HCT116 (cell line): ENCODE measurements at regions not wholly inside any gene's neighbourhood (a gene's known extent, or its start where the extent isn't known, plus 50 kb on each side); places are given as distances from the start of the nearest gene placed in this dataset.

Experiments
- ATAC-seq: fragments of 200-7000 bp; cut with Tn5 transposase; 2 replicates; pipeline ENCODE4 v1.9.1; 2020; ENCODE audit warnings: mild to moderate bottlenecking, moderate library complexity
- BruUV-seq: library from RNA; stranded (reverse); fragments of 400-500 nt; replicated peaks from 2 replicates; lab custom pipeline; 2021; lab: Mats Ljungman, UMichigan
- CTCF ChIA-PET: fragments of 300-600 bp; sonication (Branson Sonifier 250); formaldehyde crosslinking; loops from one replicate; lab custom pipeline; 2021; ENCODE audit warnings: antibody characterized with exemption; lab: Charles Lee
- POLR2A ChIA-PET: fragments of 300-600, 350-600 bp; sonication (Branson Sonifier 250); formaldehyde crosslinking; loops from one replicate; lab custom pipeline; 2021; ENCODE audit warnings: antibody characterized with exemption; lab: Charles Lee
- RAD21 ChIA-PET, 2 experiments: fragments of 300-600 bp; sonication (Branson Sonifier 250); formaldehyde crosslinking; loops; one replicate each; lab custom pipeline; 2023; ENCODE audit warnings: low total read pairs in 2 of 2; ENCODE audit not compliant: uncharacterized antibody in 2 of 2, unreplicated experiment in 2 of 2, low non-redundant PET in 1 of 2; lab: Charles Lee
- DNase-seq: peaks from one replicate; pipeline ENCODE4 v3.0.0-alpha.2; 2010; ENCODE audit warnings: low read depth, low spot score
- H2AFZ ChIP-seq: fragments of 200-600 bp; shearing (Covaris generic), sonication (generic); 2 replicates; pipeline ENCODE4 v1.6.1; 2017; ENCODE audit warnings: low read depth, mixed run types, mixed read lengths, antibody characterized with exemption, low read length; ENCODE audit not compliant: poor library complexity, severe bottlenecking
- H3K27ac ChIP-seq: 2 replicates; pipeline ENCODE4 v1.5.1; 2012; ENCODE audit warnings: low read depth, low read length
- H3K27me3 ChIP-seq: fragments of 200-600 bp; sonication (generic); 2 replicates; pipeline ENCODE4 v1.6.1; 2016; ENCODE audit warnings: mixed run types, low read length, mixed read lengths; ENCODE audit not compliant: insufficient read depth
- H3K36me3 ChIP-seq, 2 experiments: fragments of 200-500 bp in 1 of 2; fragments of 200-600 bp in 1 of 2; sonication (Bioruptor generic) in 1 of 2; sonication (generic) in 1 of 2; 2 replicates each; pipeline versions ENCODE4 v1.5.1 to v1.6.1; 2014 to 2016; ENCODE audit warnings: low read length in 2 of 2, inconsistent platforms in 1 of 2, mixed read lengths in 1 of 2, mixed run types in 1 of 2; ENCODE audit not compliant: insufficient read depth in 2 of 2, control insufficient read depth in 1 of 2
- H3K4me1 ChIP-seq, 2 experiments: fragments of 200-600 bp in 1 of 2; sonication (generic) in 1 of 2; 2 replicates each; pipeline versions ENCODE4 v1.5.1 to v1.6.1; 2012 to 2017; ENCODE audit warnings: low read length in 2 of 2, inconsistent platforms in 1 of 2, mild to moderate bottlenecking in 1 of 2, mixed read lengths in 1 of 2, mixed run types in 1 of 2, moderate library complexity in 1 of 2; ENCODE audit not compliant: insufficient read depth in 2 of 2, control insufficient read depth in 1 of 2
- H3K4me2 ChIP-seq: fragments of 200-600 bp; sonication (generic); 2 replicates; pipeline ENCODE4 v1.6.1; 2017; ENCODE audit warnings: mixed run types, low read length, mixed read lengths
- H3K4me3 ChIP-seq, 2 experiments: fragments of 200-600 bp in 1 of 2; sonication (generic) in 1 of 2; replicated peaks in 1 of 2; 2 replicates each; pipeline ENCODE4 v1.5.1; 2011 to 2016; ENCODE audit warnings: low read length in 2 of 2, control low read depth in 1 of 2, low read depth in 1 of 2, mild to moderate bottlenecking in 1 of 2, mixed read lengths in 1 of 2, mixed run types in 1 of 2
- H3K79me2 ChIP-seq: fragments of 200-600 bp; sonication (generic); 2 replicates; pipeline ENCODE4 v1.6.1; 2017; ENCODE audit warnings: mild to moderate bottlenecking, mixed run types, low read length, moderate library complexity, mixed read lengths; ENCODE audit not compliant: insufficient read depth
- H3K9ac ChIP-seq: fragments of 200-600 bp; sonication (generic); 2 replicates; pipeline ENCODE4 v1.6.1; 2016; ENCODE audit warnings: low read length, mixed read lengths
- H3K9me2 ChIP-seq: fragments of 200-600 bp; sonication (generic), shearing (Covaris generic); 2 replicates; pipeline ENCODE4 v1.6.1; 2017; ENCODE audit warnings: mixed run types, mild to moderate bottlenecking, moderate library complexity; ENCODE audit not compliant: insufficient read depth
- H3K9me3 ChIP-seq, 2 experiments: fragments of 200-500 bp in 1 of 2; fragments of 200-600 bp in 1 of 2; sonication (Bioruptor generic) in 1 of 2; sonication (generic) in 1 of 2; 2 replicates each; pipeline ENCODE4 v1.6.1; 2014 to 2017; ENCODE audit warnings: low read length in 2 of 2, mixed read lengths in 2 of 2, inconsistent platforms in 1 of 2, low read depth in 1 of 2, mild to moderate bottlenecking in 1 of 2, mixed run types in 1 of 2, moderate library complexity in 1 of 2; ENCODE audit not compliant: control insufficient read depth in 1 of 2, insufficient read depth in 1 of 2
- H4K20me1 ChIP-seq: fragments of 200-600 bp; sonication (generic), shearing (Covaris generic); 2 replicates; pipeline ENCODE4 v1.6.1; 2017; ENCODE audit warnings: mixed run types, mild to moderate bottlenecking, moderate library complexity; ENCODE audit not compliant: insufficient read depth
- ATF3 ChIP-seq: IDR thresholded peaks from 2 replicates; pipeline ENCODE4 v1.6.1; 2012
- CBX3 ChIP-seq: IDR thresholded peaks from 2 replicates; pipeline ENCODE4 v1.6.1; 2012; ENCODE audit warnings: low read depth
- CEBPB ChIP-seq: IDR thresholded peaks from 2 replicates; pipeline ENCODE4 v1.6.1; 2012; ENCODE audit warnings: low read depth
- CTCF ChIP-seq, 3 experiments: fragments of 200-600 bp in 1 of 3; sonication (generic) in 1 of 3; IDR thresholded peaks in 2 of 3; conservative IDR thresholded peaks in 1 of 3; 2 replicates each; pipeline ENCODE4 v1.5.1; 2012 to 2017; ENCODE audit warnings: low read depth in 2 of 3, low read length in 2 of 3, antibody characterized with exemption in 1 of 3, borderline replicate concordance in 1 of 3, control low read depth in 1 of 3, mild to moderate bottlenecking in 1 of 3, mixed read lengths in 1 of 3, mixed run types in 1 of 3, moderate library complexity in 1 of 3; ENCODE audit not compliant: insufficient read depth in 1 of 3
- EGR1 ChIP-seq: IDR thresholded peaks from 2 replicates; pipeline ENCODE4 v1.6.1; 2012; ENCODE audit warnings: low read depth
- ELF1 ChIP-seq: IDR thresholded peaks from 2 replicates; pipeline ENCODE4 v1.6.1; 2012; ENCODE audit warnings: low read depth, borderline replicate concordance
- EZH2 ChIP-seq: fragments of 200-600 bp; sonication (generic); IDR thresholded peaks from 2 replicates; pipeline ENCODE4 v1.6.1; 2017; ENCODE audit warnings: antibody characterized with exemption, mixed run types
- FOSL1 ChIP-seq: IDR thresholded peaks from 2 replicates; pipeline ENCODE4 v1.6.1; 2012; ENCODE audit warnings: low read depth
- JUND ChIP-seq: IDR thresholded peaks from 2 replicates; pipeline ENCODE4 v1.6.1; 2012
- RAD21 ChIP-seq: IDR thresholded peaks from 2 replicates; pipeline ENCODE4 v1.6.1; 2012; ENCODE audit warnings: low read depth, mild to moderate bottlenecking
- SIN3A ChIP-seq: IDR thresholded peaks from 2 replicates; pipeline ENCODE4 v1.6.1; 2012; ENCODE audit warnings: low read depth
- SP1 ChIP-seq: IDR thresholded peaks from 2 replicates; pipeline ENCODE4 v1.6.1; 2012; ENCODE audit warnings: low read depth
- SRF ChIP-seq: IDR thresholded peaks from 2 replicates; pipeline ENCODE4 v1.6.1; 2012; ENCODE audit warnings: low read depth
- TCF7L2 ChIP-seq: IDR thresholded peaks from 2 replicates; pipeline ENCODE4 v1.7.0; 2011; ENCODE audit warnings: borderline replicate concordance, inconsistent platforms; ENCODE audit not compliant: insufficient read depth, insufficient read length; ENCODE audit errors: extremely low read depth
- YY1 ChIP-seq: IDR thresholded peaks from 2 replicates; pipeline ENCODE4 v1.6.1; 2011; ENCODE audit warnings: low read length, low read depth, moderate library complexity, mild to moderate bottlenecking; ENCODE audit not compliant: insufficient replicate concordance; ENCODE audit errors: extremely low read depth
- intact Hi-C: fragments of 100-400 bp; cut with micrococcal nuclease; formaldehyde crosslinking; loops from 2 replicates; pipeline ENCODE4 v1.10.0; 2022

- Histone ChIP-seq H3K4me3 (no peak overlapping the region), H3K9me2 (no peaks in the 10 kb centered on the region), H3K36me3 (no peaks in the 10 kb centered on the region), H4K20me1 (no peaks in the 10 kb centered on the region), H3K27ac (no peak overlapping the region), H3K9me3 (no peaks in the 10 kb centered on the region), H2AFZ (no peak overlapping the region), H3K27me3 (no peaks in the 10 kb centered on the region), H3K4me1 (peaks cover 14 to 34% of the 10 kb centered on the region in 2 experiments; a peak in 3 of 4 replicates), H3K4me2 (no peak overlapping the region), H3K79me2 (no peaks in the 10 kb centered on the region), H3K9ac (no peak overlapping the region)
- intact Hi-C loops = no loop called here
- POLR2A ChIA-PET = no interaction called here
- ATAC-seq = no peak
- no peak for DNase-seq
- TF ChIP-seq CBX3 = no peak
- no peak for TF ChIP-seq ATF3
- no peak for TF ChIP-seq SRF
- TF ChIP-seq JUND = no peak
- no peak for TF ChIP-seq SIN3A
- no peak for TF ChIP-seq CEBPB
- no peak for TF ChIP-seq TCF7L2
- no peak for TF ChIP-seq EGR1
- no peak for TF ChIP-seq RAD21
- TF ChIP-seq YY1 = no peak
- TF ChIP-seq SP1 = no peak
- no peak for TF ChIP-seq FOSL1
- no peak for TF ChIP-seq EZH2
- no peak for TF ChIP-seq CTCF (IDR thresholded peaks at IDR 0.05 in 2 of 3, conservative IDR thresholded peaks at IDR 0.05 in 1 of 3; ENCODE audit: borderline replicate concordance in 1 of 3, insufficient read depth in 1 of 3, low read depth in 2 of 3, low read length in 2 of 3)
- TF ChIP-seq ELF1 = no peak
- CTCF ChIA-PET = no interaction called here
- no TSS peak for BruUV-seq
- RAD21 ChIA-PET = no interaction called here
Observed at GRCh38 chr6:109296452-109296851, 85.8 kb downstream of the CD164 start.
